ENCODE measurements at regions not wholly inside any gene's neighbourhood (a gene's known extent, or its start where the extent isn't known, plus 50 kb on each side); places are given as distances from the start of the nearest gene placed in this dataset.

DNA sequence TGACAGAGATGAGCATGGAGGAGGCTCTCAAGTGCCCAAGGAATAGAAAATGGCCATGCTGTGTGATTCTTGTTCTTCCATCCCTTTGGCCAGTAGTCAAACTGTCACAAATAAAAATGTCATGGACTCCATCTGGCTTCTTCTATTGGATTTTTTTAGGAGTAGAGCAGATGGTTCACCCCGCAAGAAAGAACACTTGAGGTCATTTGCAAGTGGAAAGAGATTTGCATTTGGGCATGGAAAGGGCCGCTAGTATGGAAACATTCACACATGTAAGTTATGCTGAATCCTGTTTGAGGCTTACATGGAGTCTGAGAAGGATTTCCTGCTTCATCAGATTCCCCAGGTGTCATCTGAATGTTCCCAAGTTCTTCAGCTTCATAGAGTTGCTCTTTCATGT, 53.1 kb upstream of the CFAP161 start:
- TF ChIP-seq, protein P1, sequence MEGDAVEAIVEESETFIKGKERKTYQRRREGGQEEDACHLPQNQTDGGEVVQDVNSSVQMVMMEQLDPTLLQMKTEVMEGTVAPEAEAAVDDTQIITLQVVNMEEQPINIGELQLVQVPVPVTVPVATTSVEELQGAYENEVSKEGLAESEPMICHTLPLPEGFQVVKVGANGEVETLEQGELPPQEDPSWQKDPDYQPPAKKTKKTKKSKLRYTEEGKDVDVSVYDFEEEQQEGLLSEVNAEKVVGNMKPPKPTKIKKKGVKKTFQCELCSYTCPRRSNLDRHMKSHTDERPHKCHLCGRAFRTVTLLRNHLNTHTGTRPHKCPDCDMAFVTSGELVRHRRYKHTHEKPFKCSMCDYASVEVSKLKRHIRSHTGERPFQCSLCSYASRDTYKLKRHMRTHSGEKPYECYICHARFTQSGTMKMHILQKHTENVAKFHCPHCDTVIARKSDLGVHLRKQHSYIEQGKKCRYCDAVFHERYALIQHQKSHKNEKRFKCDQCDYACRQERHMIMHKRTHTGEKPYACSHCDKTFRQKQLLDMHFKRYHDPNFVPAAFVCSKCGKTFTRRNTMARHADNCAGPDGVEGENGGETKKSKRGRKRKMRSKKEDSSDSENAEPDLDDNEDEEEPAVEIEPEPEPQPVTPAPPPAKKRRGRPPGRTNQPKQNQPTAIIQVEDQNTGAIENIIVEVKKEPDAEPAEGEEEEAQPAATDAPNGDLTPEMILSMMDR (IDR thresholded peaks at IDR 0.05; ENCODE audit: low read length) = no peak
- TF ChIP-seq EZH2phosphoT487 (IDR thresholded peaks at IDR 0.05; ENCODE audit: low read length) (no peak), EZH2 (optimal IDR thresholded peaks at IDR 0.05; ENCODE audit: low read depth, low read length) (no peak)
